ENCODE measurements at regions not wholly inside any gene's neighbourhood (a gene's known extent, or its start where the extent isn't known, plus 50 kb on each side); places are given as distances from the start of the nearest gene placed in this dataset.

DNA sequence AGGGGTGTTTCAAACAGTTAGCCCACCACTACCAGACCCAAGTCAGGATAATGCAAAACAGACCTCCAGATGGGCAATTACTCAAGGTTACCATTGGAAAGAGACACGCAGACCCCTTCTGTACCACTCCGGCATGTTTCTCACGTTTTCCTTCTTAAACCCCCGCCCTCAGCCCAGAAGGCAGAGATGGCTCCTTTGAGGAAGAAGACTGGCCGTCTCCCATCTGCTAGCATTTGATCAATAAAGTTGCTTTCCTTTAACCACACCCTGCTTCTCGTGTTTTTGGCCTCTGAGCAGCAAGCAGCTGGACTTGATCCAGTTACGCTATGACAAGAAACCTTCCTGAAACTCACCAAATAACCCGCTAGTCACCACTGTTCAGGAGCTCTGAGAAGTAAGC is 1012.4 kb upstream of the GYPC start:
- TF ChIP-seq, protein P1, sequence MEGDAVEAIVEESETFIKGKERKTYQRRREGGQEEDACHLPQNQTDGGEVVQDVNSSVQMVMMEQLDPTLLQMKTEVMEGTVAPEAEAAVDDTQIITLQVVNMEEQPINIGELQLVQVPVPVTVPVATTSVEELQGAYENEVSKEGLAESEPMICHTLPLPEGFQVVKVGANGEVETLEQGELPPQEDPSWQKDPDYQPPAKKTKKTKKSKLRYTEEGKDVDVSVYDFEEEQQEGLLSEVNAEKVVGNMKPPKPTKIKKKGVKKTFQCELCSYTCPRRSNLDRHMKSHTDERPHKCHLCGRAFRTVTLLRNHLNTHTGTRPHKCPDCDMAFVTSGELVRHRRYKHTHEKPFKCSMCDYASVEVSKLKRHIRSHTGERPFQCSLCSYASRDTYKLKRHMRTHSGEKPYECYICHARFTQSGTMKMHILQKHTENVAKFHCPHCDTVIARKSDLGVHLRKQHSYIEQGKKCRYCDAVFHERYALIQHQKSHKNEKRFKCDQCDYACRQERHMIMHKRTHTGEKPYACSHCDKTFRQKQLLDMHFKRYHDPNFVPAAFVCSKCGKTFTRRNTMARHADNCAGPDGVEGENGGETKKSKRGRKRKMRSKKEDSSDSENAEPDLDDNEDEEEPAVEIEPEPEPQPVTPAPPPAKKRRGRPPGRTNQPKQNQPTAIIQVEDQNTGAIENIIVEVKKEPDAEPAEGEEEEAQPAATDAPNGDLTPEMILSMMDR (IDR thresholded peaks at IDR 0.05; ENCODE audit: unreplicated experiment) = no peak
- Mint-ChIP-seq H3K27me3 (ENCODE audit: unreplicated experiment) (no peaks in the 10 kb centered on the region), H3K27ac (ENCODE audit: unreplicated experiment) (peak overlapping the region; percentile 88), H3K9me3 (ENCODE audit: unreplicated experiment) (no peaks in the 10 kb centered on the region), H3K4me3 (ENCODE audit: unreplicated experiment) (no peak overlapping the region), H3K4me1 (ENCODE audit: unreplicated experiment) (peaks cover 57% of the 10 kb centered on the region), H3K36me3 (ENCODE audit: low read depth, unreplicated experiment) (no peaks in the 10 kb centered on the region)
- DNase-seq (ENCODE audit: low spot score) = no peak

DNA sequence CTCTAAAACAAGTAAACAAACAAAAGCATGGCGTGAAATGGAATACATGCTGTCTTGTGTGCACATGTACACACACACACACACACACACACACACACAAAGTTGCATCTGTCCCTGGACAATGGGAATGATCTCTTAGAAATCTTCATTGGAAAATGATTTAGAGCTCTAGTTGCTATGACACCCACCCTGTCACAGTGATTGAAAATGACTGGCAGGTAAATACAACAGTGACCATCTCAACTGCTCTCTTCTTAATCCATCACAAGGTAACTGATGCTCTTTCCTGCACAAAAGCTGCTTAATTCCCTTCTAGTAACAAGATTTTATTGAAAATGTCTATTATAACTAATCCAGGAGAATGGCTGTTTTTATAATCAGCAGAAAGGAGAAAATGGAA is 1011.7 kb upstream of the GYPC start:
- no peaks in the 10 kb centered on the region for H3K27me3 Mint-ChIP-seq (ENCODE audit: unreplicated experiment)
- no peaks in the 10 kb centered on the region for H3K9me3 Mint-ChIP-seq (ENCODE audit: unreplicated experiment)
- no peaks in the 10 kb centered on the region for H3K36me3 Mint-ChIP-seq (ENCODE audit: low read depth, unreplicated experiment)
- DNase-seq (ENCODE audit: low spot score) = no peak
- TF ChIP-seq, protein P1 (IDR thresholded peaks at IDR 0.05; ENCODE audit: unreplicated experiment) = no peak
- H3K4me1 Mint-ChIP-seq (ENCODE audit: unreplicated experiment) = peaks cover 59% of the 10 kb centered on the region
- peak overlapping the region; percentile 88 for H3K27ac Mint-ChIP-seq (ENCODE audit: unreplicated experiment)
- no peak overlapping the region for H3K4me3 Mint-ChIP-seq (ENCODE audit: unreplicated experiment)

DNA sequence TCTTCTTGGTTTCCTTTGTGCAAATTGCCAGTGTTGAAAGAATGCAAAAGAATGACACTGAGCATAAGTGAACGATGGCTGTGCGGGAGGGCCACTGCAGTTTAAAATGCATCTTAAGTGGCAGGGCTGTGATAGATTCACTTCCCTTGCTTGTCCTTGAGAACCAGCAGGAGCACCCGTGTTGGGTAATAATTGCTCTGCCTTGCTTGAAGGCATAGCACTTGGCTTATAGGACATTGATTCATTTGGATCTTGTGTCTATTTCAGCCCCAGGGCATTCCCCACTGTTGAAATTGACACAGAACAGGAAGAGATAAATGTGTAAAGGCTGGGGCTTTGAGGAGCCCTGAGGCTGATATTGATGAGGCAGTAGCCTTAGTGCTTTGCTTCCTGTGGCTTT is 1003.7 kb upstream of the GYPC start:
- H3K27me3 Mint-ChIP-seq (ENCODE audit: unreplicated experiment) = peaks cover 5% of the 10 kb centered on the region
- no peak for DNase-seq (ENCODE audit: low spot score)
- H3K27ac Mint-ChIP-seq (ENCODE audit: unreplicated experiment) = no peak overlapping the region
- H3K36me3 Mint-ChIP-seq (ENCODE audit: low read depth, unreplicated experiment) = no peaks in the 10 kb centered on the region
- TF ChIP-seq, protein P1 (IDR thresholded peaks at IDR 0.05; ENCODE audit: unreplicated experiment) = no peak
- H3K9me3 Mint-ChIP-seq (ENCODE audit: unreplicated experiment) = no peaks in the 10 kb centered on the region
- H3K4me3 Mint-ChIP-seq (ENCODE audit: unreplicated experiment) = no peak overlapping the region
- peaks cover 38% of the 10 kb centered on the region for H3K4me1 Mint-ChIP-seq (ENCODE audit: unreplicated experiment)

DNA sequence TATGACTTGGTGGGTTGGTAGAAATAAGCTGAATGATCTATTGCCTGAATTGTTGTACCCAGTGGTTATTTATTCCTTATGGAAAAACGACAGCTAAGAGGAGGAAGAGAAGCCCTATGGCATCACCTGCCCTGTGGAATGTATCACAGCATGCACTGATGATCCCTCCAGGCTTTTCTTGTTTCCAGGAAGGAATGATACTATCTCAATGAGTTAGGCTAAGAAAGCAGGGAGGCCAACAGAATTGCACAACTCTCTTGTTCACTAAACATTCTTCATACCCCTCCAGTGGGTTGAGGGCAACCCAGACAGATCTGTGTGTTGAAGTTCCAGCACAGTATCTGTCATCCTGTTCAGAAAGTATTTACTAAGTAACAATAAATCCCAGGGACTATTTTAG is 1001.7 kb upstream of the GYPC start:
- DNase-seq (ENCODE audit: low spot score) = no peak
- TF ChIP-seq, protein P1 (IDR thresholded peaks at IDR 0.05; ENCODE audit: unreplicated experiment) = no peak
- Mint-ChIP-seq H3K27ac (ENCODE audit: unreplicated experiment) (no peak overlapping the region), H3K4me1 (ENCODE audit: unreplicated experiment) (peaks cover 24% of the 10 kb centered on the region), H3K4me3 (ENCODE audit: unreplicated experiment) (no peak overlapping the region), H3K36me3 (ENCODE audit: low read depth, unreplicated experiment) (no peaks in the 10 kb centered on the region), H3K27me3 (ENCODE audit: unreplicated experiment) (peaks cover 5% of the 10 kb centered on the region), H3K9me3 (ENCODE audit: unreplicated experiment) (no peaks in the 10 kb centered on the region)

DNA sequence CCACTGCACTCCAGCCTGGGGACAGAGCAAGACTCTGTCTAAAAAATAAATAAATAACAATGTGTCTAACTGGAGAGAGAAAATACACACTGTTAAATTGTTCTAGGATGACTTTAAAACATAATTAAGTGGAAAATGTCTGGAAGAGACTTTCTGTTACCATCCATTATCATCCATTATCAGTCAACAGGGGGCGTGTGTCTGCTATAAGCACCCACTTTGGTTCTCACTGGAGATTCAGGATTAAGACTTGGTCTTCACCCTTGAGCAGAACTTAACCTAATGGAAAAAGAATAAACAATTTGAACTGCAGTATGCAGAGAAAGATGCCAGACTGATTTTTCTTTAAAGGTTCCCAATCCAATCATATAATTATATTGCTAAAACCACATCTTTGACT is 999.8 kb upstream of the GYPC start:
- Mint-ChIP-seq H3K9me3 (ENCODE audit: unreplicated experiment) (no peaks in the 10 kb centered on the region), H3K4me1 (ENCODE audit: unreplicated experiment) (peaks cover 18% of the 10 kb centered on the region)

More for the DNA sequence above, 999.8 kb upstream of the GYPC start:
- Mint-ChIP-seq H3K27me3 (ENCODE audit: unreplicated experiment) (peaks cover 5% of the 10 kb centered on the region), H3K4me3 (ENCODE audit: unreplicated experiment) (no peak overlapping the region), H3K36me3 (ENCODE audit: low read depth, unreplicated experiment) (no peaks in the 10 kb centered on the region), H3K27ac (ENCODE audit: unreplicated experiment) (no peak overlapping the region)
- TF ChIP-seq, protein P1 (IDR thresholded peaks at IDR 0.05; ENCODE audit: unreplicated experiment) = no peak
- no peak for DNase-seq (ENCODE audit: low spot score)

Measured in endothelial cell (in vitro differentiated cells).